SK-N-SH (cell line): ENCODE measurements at regions not wholly inside any gene's neighbourhood (a gene's known extent, or its start where the extent isn't known, plus 50 kb on each side); places are given as distances from the start of the nearest gene placed in this dataset.

ENCODE experiments used
- CTCF ChIA-PET: fragments of 300-600, 350-600 bp; formaldehyde crosslinking; extraction: SDS; loops from one replicate; lab custom pipeline; 2021; lab: Yijun Ruan, JAX
- POLR2A ChIA-PET: fragments of 350-600 bp; sonication (Branson Sonifier 250); formaldehyde crosslinking; extraction: SDS; loops from one replicate; lab custom pipeline; 2020; ENCODE audit warnings: antibody characterized with exemption, inconsistent platforms; lab: Yijun Ruan, JAX
- DNase-seq: peaks from one replicate; pipeline ENCODE4 v3.0.0; 2012
- H2AFZ ChIP-seq: fragments of 200-600 bp; sonication (generic); 2 replicates; pipeline ENCODE4 v1.8.1; 2016; ENCODE audit warnings: antibody characterized with exemption, mild to moderate bottlenecking, low read depth
- H3F3A ChIP-seq: fragments of 200-600 bp; sonication (generic); replicated peaks from 2 replicates; pipeline ENCODE3; 2016; ENCODE audit warnings: antibody characterized with exemption, mild to moderate bottlenecking; ENCODE audit not compliant: insufficient read depth
- H3K27ac ChIP-seq, 2 experiments: fragments of 200-500 bp in 1 of 2; fragments of 200-600 bp in 1 of 2; sonication (Bioruptor generic) in 1 of 2; sonication (generic), shearing (Covaris generic) in 1 of 2; 2 replicates each; pipeline versions ENCODE4 v1.5.1 to v1.6.1; 2014 to 2016; ENCODE audit warnings: low read depth in 2 of 2, inconsistent platforms in 1 of 2, low read length in 1 of 2, mild to moderate bottlenecking in 1 of 2, mixed read lengths in 1 of 2
- H3K27me3 ChIP-seq: fragments of 200-600 bp; sonication (generic), shearing (Covaris generic); 2 replicates; pipeline ENCODE4 v1.6.1; 2016; ENCODE audit warnings: mixed run types; ENCODE audit not compliant: insufficient read depth
- H3K36me3 ChIP-seq, 2 experiments: fragments of 200-500 bp in 1 of 2; fragments of 200-600 bp in 1 of 2; sonication (Bioruptor generic) in 1 of 2; sonication (generic) in 1 of 2; replicated peaks in 1 of 2; 2 replicates each; pipeline versions ENCODE3 to v1.5.1; 2014 to 2016; ENCODE audit warnings: low read length in 1 of 2, mild to moderate bottlenecking in 1 of 2; ENCODE audit not compliant: insufficient read depth in 2 of 2, control insufficient read depth in 1 of 2
- H3K4me1 ChIP-seq, 2 experiments: fragments of 200-500 bp in 1 of 2; fragments of 200-600 bp in 1 of 2; sonication (Bioruptor generic) in 1 of 2; sonication (generic), shearing (Covaris generic) in 1 of 2; 2 replicates each; pipeline versions ENCODE4 v1.5.1 to v1.6.1; 2014 to 2016; ENCODE audit warnings: low read depth in 1 of 2, low read length in 1 of 2, mixed run types in 1 of 2; ENCODE audit not compliant: insufficient read depth in 2 of 2, control insufficient read depth in 1 of 2
- H3K4me2 ChIP-seq: fragments of 200-600 bp; sonication (generic), shearing (Covaris generic); 2 replicates; pipeline ENCODE4 v1.6.1; 2017; ENCODE audit warnings: mixed run types
- H3K4me3 ChIP-seq, 2 experiments: fragments of 200-500 bp in 1 of 2; fragments of 200-600 bp in 1 of 2; sonication (Bioruptor generic) in 1 of 2; sonication (generic), shearing (Covaris generic) in 1 of 2; 2 replicates each; pipeline versions ENCODE4 v1.5.1 to v1.8.1; 2014 to 2016; ENCODE audit warnings: low read depth in 2 of 2, inconsistent platforms in 1 of 2, low read length in 1 of 2, mild to moderate bottlenecking in 1 of 2, mixed read lengths in 1 of 2, moderate library complexity in 1 of 2
- H3K79me2 ChIP-seq: fragments of 200-600 bp; sonication (generic); 2 replicates; pipeline ENCODE4 v1.8.1; 2017; ENCODE audit warnings: mild to moderate bottlenecking; ENCODE audit not compliant: insufficient read depth
- H3K9ac ChIP-seq: fragments of 200-600 bp; sonication (generic); 2 replicates; pipeline ENCODE4 v1.6.1; 2017; ENCODE audit warnings: mixed run types
- H3K9me2 ChIP-seq: fragments of 200-600 bp; sonication (generic); 2 replicates; pipeline ENCODE4 v1.6.1; 2017; ENCODE audit warnings: mixed run types
- H3K9me3 ChIP-seq: fragments of 200-600 bp; sonication (generic); 2 replicates; pipeline ENCODE4 v1.6.1; 2017; ENCODE audit warnings: mixed run types, mild to moderate bottlenecking, moderate library complexity
- H4K20me1 ChIP-seq: fragments of 200-600 bp; sonication (generic); 2 replicates; pipeline ENCODE4 v1.6.1; 2017; ENCODE audit warnings: mild to moderate bottlenecking, mixed run types; ENCODE audit not compliant: insufficient read depth
- EP300 ChIP-seq, 2 experiments: IDR thresholded peaks; 2 replicates each; pipeline versions ENCODE4 v1.4.0 to v1.6.1; 2012; ENCODE audit warnings: borderline replicate concordance in 1 of 2, low read depth in 1 of 2, low read length in 1 of 2
- FOSL2 ChIP-seq: IDR thresholded peaks from 2 replicates; pipeline ENCODE4 v1.4.0; 2012; ENCODE audit warnings: low read depth, mild to moderate bottlenecking, moderate library complexity, borderline replicate concordance
- FOXJ3 ChIP-seq: sonication (generic); formaldehyde crosslinking; IDR thresholded peaks from 2 replicates; pipeline ENCODE4 v1.5.1; 2020; ENCODE audit warnings: mild to moderate bottlenecking, missing genetic modification reagents
- FOXM1 ChIP-seq: IDR thresholded peaks from 2 replicates; pipeline ENCODE4 v1.4.0; 2012; ENCODE audit warnings: low read depth, mild to moderate bottlenecking
- GABPA ChIP-seq: IDR thresholded peaks from 2 replicates; pipeline ENCODE4 v1.4.0; 2012; ENCODE audit warnings: low read depth, mild to moderate bottlenecking
- GATA2 ChIP-seq: sonication (generic); formaldehyde crosslinking; IDR thresholded peaks from 2 replicates; pipeline ENCODE4 v1.5.0; 2020; ENCODE audit warnings: mild to moderate bottlenecking, missing genetic modification reagents
- MAX ChIP-seq: IDR thresholded peaks from 2 replicates; pipeline ENCODE4 v1.4.0; 2012; ENCODE audit warnings: low read depth
- MEF2A ChIP-seq: IDR thresholded peaks from 2 replicates; pipeline ENCODE4 v1.4.0; 2012; ENCODE audit warnings: low read depth, borderline replicate concordance
- NRF1 ChIP-seq: IDR thresholded peaks from 2 replicates; pipeline ENCODE4 v1.6.1; 2012; ENCODE audit warnings: low read depth, mild to moderate bottlenecking, low read length
- PBX3 ChIP-seq: IDR thresholded peaks from 2 replicates; pipeline ENCODE4; 2012
- POLR2AphosphoS5 ChIP-seq: IDR thresholded peaks from 2 replicates; pipeline ENCODE4 v1.6.1; 2012; ENCODE audit warnings: low read depth, low read length
- RAD21 ChIP-seq: IDR thresholded peaks from 2 replicates; pipeline ENCODE4 v1.6.1; 2012; ENCODE audit warnings: mild to moderate bottlenecking, low read length
- REST ChIP-seq: IDR thresholded peaks from 2 replicates; pipeline ENCODE4 v1.6.1; 2012; ENCODE audit warnings: mild to moderate bottlenecking, low read depth, low read length, moderate library complexity
- RXRA ChIP-seq: IDR thresholded peaks from 2 replicates; pipeline ENCODE4 v1.4.0; 2012; ENCODE audit warnings: low read depth, mild to moderate bottlenecking, borderline replicate concordance
- SIN3A ChIP-seq: IDR thresholded peaks from 2 replicates; pipeline ENCODE4 v1.6.1; 2012; ENCODE audit warnings: low read depth, mild to moderate bottlenecking, low read length, moderate library complexity, borderline replicate concordance
- SMC3 ChIP-seq: IDR thresholded peaks from 2 replicates; pipeline ENCODE4 v1.6.1; 2012; ENCODE audit warnings: low read depth, low read length, improper control_type of control experiment
- TAF1 ChIP-seq: IDR thresholded peaks from 2 replicates; pipeline ENCODE4 v1.6.1; 2012; ENCODE audit warnings: low read depth, mild to moderate bottlenecking, low read length, moderate library complexity, borderline replicate concordance
- TEAD4 ChIP-seq: IDR thresholded peaks from 2 replicates; pipeline ENCODE4 v1.4.0; 2012; ENCODE audit warnings: mild to moderate bottlenecking, borderline replicate concordance; ENCODE audit not compliant: insufficient read depth
- USF1 ChIP-seq: IDR thresholded peaks from 2 replicates; pipeline ENCODE4 v1.4.0; 2012; ENCODE audit warnings: low read depth, borderline replicate concordance
- WGBS: methylation state at CpG from one replicate; pipeline ENCODE4 v1.1.6; 2017; ENCODE audit warnings: low lambda C conversion rate; 5-methylcytosine and 5-hydroxymethylcytosine counted together

- Histone ChIP-seq H3K9ac (no peak overlapping the region), H3K36me3 (no peaks in the 10 kb centered on the region), H3K9me3 (no peaks in the 10 kb centered on the region), H3K4me3 (no peak overlapping the region), H3K4me1 (no peaks in the 10 kb centered on the region; a peak in 2 of 4 replicates), H3K27ac (no peak overlapping the region), H3K9me2 (no peaks in the 10 kb centered on the region), H4K20me1 (no peaks in the 10 kb centered on the region), H3K27me3 (no peaks in the 10 kb centered on the region), H3K79me2 (no peaks in the 10 kb centered on the region)
- ChIA-PET CTCF (no interaction called here), POLR2A (no interaction called here)
- WGBS = 79% methylated on average over 6 of the region's 6 CpGs
- no peak for DNase-seq
- TF ChIP-seq RXRA (no peak), SMC3 (no peak), MAX (no peak), NRF1 (no peak), USF1 (no peak), FOXM1 (no peak), TEAD4 (no peak), RAD21 (no peak), GATA2 (no peak), FOXJ3 (CRISPR knock-in tag) (no peak), EP300 (IDR thresholded peaks at IDR 0.05; ENCODE audit: borderline replicate concordance in 1 of 2, low read depth in 1 of 2, low read length in 1 of 2) (no peak), PBX3 (no peak), GABPA (no peak), REST (no peak), MEF2A (no peak), SIN3A (no peak), POLR2AphosphoS5 (no peak), TAF1 (no peak), FOSL2 (no peak)
- TF ChIP-seq, all 33 proteins: peak for 0
- Histone ChIP-seq H2AFZ (no peak overlapping the region), H3K4me2 (no peak overlapping the region), H3F3A (no peaks in the 10 kb centered on the region)
These were observed 836.1 kb downstream of the LTN1 start for GRCh38 chr21:28156590-28156989.
